Mesendoderm (in vitro differentiated cells): ENCODE measurements at regions not wholly inside any gene's neighbourhood (a gene's known extent, or its start where the extent isn't known, plus 50 kb on each side); places are given as distances from the start of the nearest gene placed in this dataset.
A peak's percentile ranks its signal among the peaks of the same experiment; 100 is the strongest.

Experiments used
- DNase-seq: peaks from one replicate; pipeline ENCODE4 v3.0.0; 2013
- H2AK5ac ChIP-seq: 2 replicates; pipeline ENCODE4 v1.6.1; 2013; ENCODE audit warnings: low read length, inconsistent platforms
- H2BK120ac ChIP-seq: 2 replicates; pipeline ENCODE4 v1.6.1; 2013; ENCODE audit warnings: low read depth, mild to moderate bottlenecking, low read length, moderate library complexity, mixed read lengths
- H2BK15ac ChIP-seq: replicated peaks from 2 replicates; pipeline ENCODE4 v1.6.1; 2013; ENCODE audit warnings: low read depth, mild to moderate bottlenecking, moderate library complexity
- H2BK5ac ChIP-seq: 2 replicates; pipeline ENCODE4 v1.6.1; 2013; ENCODE audit warnings: low read length, inconsistent platforms
- H3K18ac ChIP-seq: 2 replicates; pipeline ENCODE4 v1.6.1; 2013; ENCODE audit warnings: mild to moderate bottlenecking, low read length, mixed read lengths
- H3K23ac ChIP-seq: one replicate; pipeline ENCODE4 v1.6.1; 2013; ENCODE audit warnings: low read length
- H3K27ac ChIP-seq: 2 replicates; pipeline ENCODE4 v1.5.1; 2013; ENCODE audit warnings: low read depth, mild to moderate bottlenecking, inconsistent platforms, low read length, moderate library complexity
- H3K27me3 ChIP-seq: 2 replicates; pipeline ENCODE4 v1.6.1; 2013; ENCODE audit warnings: low read length, control low read depth, mild to moderate bottlenecking, inconsistent platforms; ENCODE audit not compliant: insufficient read depth, poor library complexity
- H3K36me3 ChIP-seq: 2 replicates; pipeline ENCODE4 v1.6.1; 2013; ENCODE audit warnings: low read length, inconsistent platforms; ENCODE audit not compliant: control insufficient read depth, insufficient read depth
- H3K4ac ChIP-seq: one replicate; pipeline ENCODE4 v1.6.1; 2013; ENCODE audit warnings: low read depth, mild to moderate bottlenecking, low read length, moderate library complexity
- H3K4me1 ChIP-seq: 2 replicates; pipeline ENCODE4 v1.6.1; 2013; ENCODE audit warnings: low read depth, low read length, inconsistent platforms; ENCODE audit not compliant: control insufficient read depth
- H3K4me2 ChIP-seq: 2 replicates; pipeline ENCODE4 v1.6.1; 2013; ENCODE audit warnings: low read length
- H3K4me3 ChIP-seq: 2 replicates; pipeline ENCODE4 v1.5.1; 2013; ENCODE audit warnings: mild to moderate bottlenecking, low read length
- H3K56ac ChIP-seq: one replicate; pipeline ENCODE4 v1.6.1; 2013; ENCODE audit warnings: low read length
- H3K79me1 ChIP-seq: 2 replicates; pipeline ENCODE4 v1.6.1; 2013; ENCODE audit warnings: low read length, inconsistent platforms
- H3K79me2 ChIP-seq: 2 replicates; pipeline ENCODE4 v1.6.1; 2013; ENCODE audit warnings: mild to moderate bottlenecking, low read length; ENCODE audit not compliant: control insufficient read depth, insufficient read depth
- H3K9ac ChIP-seq: 2 replicates; pipeline ENCODE4 v1.6.1; 2013; ENCODE audit warnings: low read length, inconsistent platforms
- H4K5ac ChIP-seq: one replicate; pipeline ENCODE4 v1.6.1; 2013; ENCODE audit warnings: low read length
- H4K8ac ChIP-seq: one replicate; pipeline ENCODE4 v1.6.1; 2013; ENCODE audit warnings: low read depth, mild to moderate bottlenecking, control low read depth, low read length, moderate library complexity
- WGBS: extraction: QIAGEN DNeasy Blood & Tissue Kit; methylation state at CpG from one replicate; pipeline ENCODE4 v1.1.7; 2013; ENCODE audit warnings: low lambda C conversion rate, missing lambda C conversion rate; ENCODE audit not compliant: insufficient coverage; ENCODE audit errors: extremely low coverage; 5-methylcytosine and 5-hydroxymethylcytosine counted together

GRCh38 chr18:73774811-73775509, 372.7 kb downstream of the FBXO15 start:
- no peak overlapping the region for H2BK15ac ChIP-seq
- H3K79me1 ChIP-seq: no peaks in the 10 kb centered on the region
- H3K4me1 ChIP-seq: no peaks in the 10 kb centered on the region
- H3K36me3 ChIP-seq: no peaks in the 10 kb centered on the region
- H3K9ac ChIP-seq: no peak overlapping the region
- no peak overlapping the region for H2BK120ac ChIP-seq
- WGBS: no CpG with 5 or more reads among the region's 17 CpGs
- H3K79me2 ChIP-seq: no peaks in the 10 kb centered on the region
- no peaks in the 10 kb centered on the region for H3K27me3 ChIP-seq
- no peak overlapping the region for H3K4ac ChIP-seq
- no peak overlapping the region for H2BK5ac ChIP-seq
- H2AK5ac ChIP-seq: no peak overlapping the region
- H3K4me2 ChIP-seq: no peak overlapping the region
- no peak overlapping the region for H3K18ac ChIP-seq
- peak; percentile 31 for DNase-seq
- H4K5ac ChIP-seq: no peak overlapping the region
- no peak overlapping the region for H4K8ac ChIP-seq
- H3K23ac ChIP-seq: no peak overlapping the region
- H3K4me3 ChIP-seq: no peak overlapping the region
- H3K27ac ChIP-seq: no peak overlapping the region
- H3K56ac ChIP-seq: no peak overlapping the region

DNA sequence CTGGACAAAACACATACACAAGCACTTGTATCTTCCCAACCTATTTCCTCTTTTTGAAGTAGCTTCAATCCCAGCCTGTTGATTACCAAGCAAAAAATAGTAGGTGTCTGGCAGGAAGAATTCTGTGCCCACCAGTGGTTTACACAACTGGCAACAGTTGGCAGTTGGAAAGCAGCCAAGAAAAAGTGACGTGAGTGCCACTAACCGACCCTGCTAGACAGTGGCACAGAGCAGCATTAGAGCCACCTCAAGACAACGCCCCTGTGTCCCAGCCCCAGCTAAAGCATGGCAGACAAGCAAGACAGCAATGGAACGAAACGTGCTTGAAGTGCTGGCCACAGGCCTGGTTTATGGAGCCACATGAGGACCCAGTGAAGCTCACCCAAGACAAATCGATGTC, 379.6 kb downstream of the FBXO15 start:
- no CpG with 5 or more reads among the region's 6 CpGs for WGBS
- H3K4ac ChIP-seq: no peak overlapping the region
- no peak for DNase-seq

GRCh38 chr18:73766910-73767515, 380.6 kb downstream of the FBXO15 start:
- H3K56ac ChIP-seq: no peak overlapping the region
- no peak overlapping the region for H4K5ac ChIP-seq
- H2BK15ac ChIP-seq: no peak overlapping the region
- no peaks in the 10 kb centered on the region for H3K79me1 ChIP-seq
- no peak overlapping the region for H4K8ac ChIP-seq
- H3K4me1 ChIP-seq: no peaks in the 10 kb centered on the region
- no CpG with 5 or more reads among the region's 8 CpGs for WGBS
- no peak overlapping the region for H2BK5ac ChIP-seq
- H2BK120ac ChIP-seq: no peak overlapping the region
- no peak overlapping the region for H3K4me3 ChIP-seq
- no peak for DNase-seq
- no peak overlapping the region for H3K4me2 ChIP-seq
- H3K27me3 ChIP-seq: no peaks in the 10 kb centered on the region
- H3K36me3 ChIP-seq: no peaks in the 10 kb centered on the region
- no peak overlapping the region for H3K23ac ChIP-seq
- H2AK5ac ChIP-seq: no peak overlapping the region
- H3K18ac ChIP-seq: no peak overlapping the region
- no peak overlapping the region for H3K9ac ChIP-seq
- no peak overlapping the region for H3K27ac ChIP-seq
- H3K79me2 ChIP-seq: no peaks in the 10 kb centered on the region
- H3K4ac ChIP-seq: no peak overlapping the region

More for the DNA sequence above, 379.6 kb downstream of the FBXO15 start:
- Histone ChIP-seq H3K4me2 (no peak overlapping the region), H3K27me3 (no peaks in the 10 kb centered on the region), H3K27ac (no peak overlapping the region), H3K79me1 (no peaks in the 10 kb centered on the region), H3K4me3 (no peak overlapping the region), H3K36me3 (no peaks in the 10 kb centered on the region), H2BK5ac (no peak overlapping the region), H4K8ac (no peak overlapping the region), H3K23ac (no peak overlapping the region), H3K9ac (no peak overlapping the region), H4K5ac (no peak overlapping the region), H2BK120ac (no peak overlapping the region), H3K18ac (no peak overlapping the region), H3K4me1 (no peaks in the 10 kb centered on the region), H3K56ac (no peak overlapping the region), H3K79me2 (no peaks in the 10 kb centered on the region), H2BK15ac (no peak overlapping the region), H2AK5ac (no peak overlapping the region)

GRCh38 chr18:73758446-73758845, 389.2 kb downstream of the FBXO15 start:
- Histone ChIP-seq H4K5ac (no peak overlapping the region), H2BK120ac (no peak overlapping the region), H2AK5ac (no peak overlapping the region), H2BK5ac (no peak overlapping the region), H2BK15ac (no peak overlapping the region), H3K36me3 (no peaks in the 10 kb centered on the region), H3K56ac (no peak overlapping the region), H3K27me3 (no peaks in the 10 kb centered on the region), H3K4me2 (no peak overlapping the region), H3K27ac (no peak overlapping the region), H3K4me1 (no peaks in the 10 kb centered on the region), H4K8ac (no peak overlapping the region), H3K18ac (no peak overlapping the region), H3K79me2 (no peaks in the 10 kb centered on the region), H3K23ac (no peak overlapping the region), H3K79me1 (no peaks in the 10 kb centered on the region), H3K9ac (no peak overlapping the region), H3K4me3 (no peak overlapping the region), H3K4ac (no peak overlapping the region)
- no peak for DNase-seq
- no CpG with 5 or more reads among the region's 2 CpGs for WGBS

- Histone ChIP-seq H3K79me1 (no peaks in the 10 kb centered on the region), H3K4me2 (no peak overlapping the region), H4K8ac (no peak overlapping the region), H3K56ac (no peak overlapping the region), H2AK5ac (no peak overlapping the region), H4K5ac (no peak overlapping the region), H3K18ac (no peak overlapping the region), H2BK15ac (no peak overlapping the region), H3K4me3 (no peak overlapping the region), H3K27ac (no peak overlapping the region), H3K36me3 (no peaks in the 10 kb centered on the region), H3K79me2 (no peaks in the 10 kb centered on the region), H3K4ac (no peak overlapping the region), H3K9ac (no peak overlapping the region), H3K4me1 (no peaks in the 10 kb centered on the region), H2BK5ac (no peak overlapping the region), H2BK120ac (no peak overlapping the region), H3K27me3 (no peaks in the 10 kb centered on the region), H3K23ac (no peak overlapping the region)
- DNase-seq: no peak
- WGBS: no CpG with 5 or more reads among the region's 24 CpGs
Measured at GRCh38 chr18:73756256-73757091, 391.2 kb downstream of the FBXO15 start.
